Stimulated activated naive CD8-positive, alpha-beta T cell treated with anti-CD3 and anti-CD28 coated beads, Interleukin-15, Interleukin-2, amounts not matched to agents 100 U/mL and 50 U/mL, for 24 hours (primary cell): ENCODE measurements at regions not wholly inside any gene's neighbourhood (a gene's known extent, or its start where the extent isn't known, plus 50 kb on each side); places are given as distances from the start of the nearest gene placed in this dataset.
A peak's percentile ranks its signal among the peaks of the same experiment; 100 is the strongest.
"Not testable (repeated sequence)": the region's sequence is repeated elsewhere in the genome, so short reads cannot be mapped to it uniquely, and the experiment has no call there.

Experiments used
- ATAC-seq: fragments of 150-1000 bp; cut with Tn5 transposase; one replicate; pipeline ENCODE4 v1.10.0; 2021
- DNase-seq: peaks from one replicate; pipeline ENCODE4 v3.0.0; 2021

- peak; percentile 54 for DNase-seq
Observed at GRCh38 chr16:33009468-33009867, 184.6 kb upstream of the TP53TG3C start.

DNA sequence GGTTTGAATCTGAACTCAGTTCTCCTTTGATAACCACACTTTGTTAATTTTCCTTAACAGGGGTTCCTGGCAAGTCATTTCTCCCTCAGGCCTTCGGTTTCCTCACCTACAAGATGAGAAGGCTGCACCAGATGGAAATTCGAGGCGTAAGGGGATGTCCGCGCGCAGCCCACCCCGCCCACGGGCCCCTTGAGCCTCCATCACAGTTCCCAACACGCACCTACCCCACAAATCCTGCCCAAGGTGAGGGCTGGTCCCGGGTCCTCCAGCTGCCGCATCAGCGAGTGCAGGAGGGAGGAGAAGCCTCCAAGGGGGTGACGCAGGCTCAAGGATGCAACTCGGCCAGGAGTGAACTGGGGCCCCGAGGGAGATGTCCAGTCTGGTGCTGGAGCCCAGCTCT is 166.9 kb upstream of the TP53TG3C start:
- not testable (repeated sequence) for ATAC-seq

More at GRCh38 chr16:33009468-33009867, 184.6 kb upstream of the TP53TG3C start:
- not testable (repeated sequence) for ATAC-seq

DNA sequence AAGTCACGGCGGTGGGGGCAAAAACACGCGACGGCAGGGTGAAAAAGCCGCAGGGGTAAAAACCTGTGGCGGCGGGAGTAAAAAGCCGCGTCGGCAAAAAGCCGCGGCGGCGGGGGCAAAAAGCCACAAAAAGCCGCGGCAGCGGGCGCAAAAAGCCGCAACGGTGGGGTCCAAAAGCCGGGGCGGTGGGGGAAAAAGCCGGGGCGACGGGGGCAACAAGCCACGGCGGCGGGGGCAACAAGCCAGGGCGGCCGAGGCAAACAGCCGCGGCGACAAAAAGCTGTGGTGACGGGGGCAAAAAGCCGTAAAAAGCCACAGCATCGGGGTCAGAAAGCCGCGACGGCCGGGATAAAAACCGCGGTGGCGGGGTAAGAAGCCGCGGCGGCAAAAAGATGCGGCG is 166.1 kb upstream of the TP53TG3C start:
- not testable (repeated sequence) for ATAC-seq, DNase-seq

More for the DNA sequence above, 166.9 kb upstream of the TP53TG3C start:
- DNase-seq: not testable (repeated sequence)

- not testable (repeated sequence) for DNase-seq, ATAC-seq
Observed at GRCh38 chr16:33028707-33029390, 165.2 kb upstream of the TP53TG3C start.

- ATAC-seq, DNase-seq: not testable (repeated sequence)
Observed at GRCh38 chr16:33048849-33049248, 145.2 kb upstream of the TP53TG3C start.

DNA sequence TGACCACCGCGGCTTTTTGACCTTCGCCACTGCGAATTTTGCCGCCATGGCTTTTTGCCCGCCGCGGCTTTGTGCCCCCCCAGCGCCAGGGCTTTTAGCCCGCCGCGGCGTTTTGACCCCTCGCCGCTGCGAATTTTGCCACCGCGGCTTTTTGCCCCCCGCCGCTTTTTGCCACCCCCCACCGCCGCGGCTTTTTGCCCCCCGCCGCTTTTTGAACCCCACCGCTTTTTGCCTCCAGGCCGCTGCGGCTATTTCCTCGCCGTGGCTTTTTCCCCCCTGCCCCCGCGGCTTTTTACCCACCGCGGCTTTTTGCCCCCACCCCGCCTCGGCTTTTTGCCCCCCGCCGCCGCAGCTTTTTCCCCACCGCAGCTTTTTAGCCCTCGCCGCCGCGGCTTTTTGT is 134.8 kb upstream of the TP53TG3C start:
- no peak for ATAC-seq
- no peak for DNase-seq

DNA sequence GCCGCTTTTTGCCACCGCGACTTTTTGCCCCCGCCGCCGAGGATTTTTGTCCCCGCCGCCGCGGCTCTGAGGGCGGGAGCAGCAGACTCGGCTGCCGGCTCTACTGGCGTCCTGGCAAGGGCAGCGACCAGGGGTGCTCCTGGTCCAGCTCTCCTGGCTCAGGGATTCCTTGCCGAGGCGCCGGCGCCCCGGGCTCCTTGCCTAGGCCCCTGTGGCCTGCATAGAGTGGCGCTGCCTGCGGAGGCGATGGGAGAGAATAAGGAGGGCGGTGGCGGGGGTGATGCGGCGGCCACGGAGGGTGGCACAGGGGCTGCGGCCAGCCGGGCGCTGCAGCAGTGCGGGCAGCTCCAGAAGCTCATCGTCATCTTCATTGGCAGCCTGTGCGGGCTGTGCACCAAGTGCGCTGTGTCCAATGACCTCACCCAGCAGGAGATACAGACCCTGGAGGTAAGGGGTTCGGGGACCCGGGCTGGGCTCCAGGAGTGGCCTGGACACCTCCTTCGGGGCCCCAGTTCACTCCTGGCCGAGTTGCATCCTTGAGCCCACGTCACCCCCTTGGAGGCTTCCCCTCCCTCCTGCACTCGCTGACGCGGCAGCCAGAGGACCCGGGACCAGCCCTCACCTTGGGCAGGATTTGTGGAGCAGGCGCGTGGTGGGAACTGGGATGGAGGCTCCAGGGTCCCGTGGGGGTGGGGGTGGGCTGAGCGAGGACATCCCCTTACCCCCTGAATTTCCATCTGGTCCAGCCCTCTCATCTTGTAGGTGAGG is 134.2 kb upstream of the TP53TG3C start:
- not testable (repeated sequence) for ATAC-seq

DNA sequence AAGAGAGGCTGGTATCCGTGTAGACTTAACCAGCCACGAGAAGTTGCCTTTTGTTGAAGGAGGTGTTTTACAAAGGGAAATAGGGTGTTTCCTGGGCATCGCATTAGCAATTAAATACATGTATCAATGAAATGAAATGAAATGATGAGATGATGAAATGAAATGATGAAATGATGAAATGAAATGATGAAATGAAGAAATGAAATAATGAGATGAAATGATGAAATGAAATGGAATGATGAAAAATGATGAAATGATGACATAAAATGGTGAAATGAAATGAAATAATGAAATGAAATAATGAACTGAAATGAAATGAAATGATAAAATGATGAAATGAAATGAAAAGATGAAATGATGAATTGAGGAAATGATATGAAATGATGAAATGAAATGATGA is 131.3 kb upstream of the TP53TG3C start:
- ATAC-seq, DNase-seq: not testable (repeated sequence)

More for the DNA sequence above, 134.2 kb upstream of the TP53TG3C start:
- not testable (repeated sequence) for DNase-seq

DNA sequence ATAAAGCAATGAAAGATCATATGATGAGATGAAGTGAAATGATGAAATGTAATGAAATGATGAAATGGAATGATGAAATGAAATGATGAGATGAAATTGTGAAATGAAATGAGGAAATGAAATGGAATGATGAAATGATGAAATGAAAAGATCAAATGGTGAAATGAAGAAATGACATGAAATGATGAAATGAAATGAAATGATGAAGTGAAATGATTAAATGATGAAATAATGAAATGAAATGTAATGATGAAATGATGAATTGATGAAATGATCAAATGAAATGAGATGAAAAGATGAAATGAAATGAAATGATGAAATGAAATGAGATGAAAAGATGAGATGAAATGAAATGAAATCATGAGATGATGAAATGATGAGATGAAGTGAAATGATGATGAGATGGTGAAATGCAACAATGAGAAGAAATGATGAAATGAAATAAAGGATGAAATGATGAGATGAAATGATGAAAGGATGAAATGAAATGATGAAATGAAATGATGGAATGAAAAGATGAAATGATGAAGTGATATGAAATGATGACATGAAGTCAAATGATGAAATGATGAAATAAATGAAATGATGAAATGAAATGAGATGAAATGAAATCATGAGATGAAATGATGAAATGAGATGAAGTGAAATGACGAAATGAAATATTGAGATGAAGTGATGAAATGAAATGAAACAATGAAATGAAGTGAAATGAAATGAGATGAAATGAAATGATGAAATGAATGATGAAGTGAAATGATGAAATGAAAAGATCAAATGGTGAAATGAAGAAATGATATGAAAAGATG is 130.5 kb upstream of the TP53TG3C start:
- ATAC-seq, DNase-seq: not testable (repeated sequence)

DNA sequence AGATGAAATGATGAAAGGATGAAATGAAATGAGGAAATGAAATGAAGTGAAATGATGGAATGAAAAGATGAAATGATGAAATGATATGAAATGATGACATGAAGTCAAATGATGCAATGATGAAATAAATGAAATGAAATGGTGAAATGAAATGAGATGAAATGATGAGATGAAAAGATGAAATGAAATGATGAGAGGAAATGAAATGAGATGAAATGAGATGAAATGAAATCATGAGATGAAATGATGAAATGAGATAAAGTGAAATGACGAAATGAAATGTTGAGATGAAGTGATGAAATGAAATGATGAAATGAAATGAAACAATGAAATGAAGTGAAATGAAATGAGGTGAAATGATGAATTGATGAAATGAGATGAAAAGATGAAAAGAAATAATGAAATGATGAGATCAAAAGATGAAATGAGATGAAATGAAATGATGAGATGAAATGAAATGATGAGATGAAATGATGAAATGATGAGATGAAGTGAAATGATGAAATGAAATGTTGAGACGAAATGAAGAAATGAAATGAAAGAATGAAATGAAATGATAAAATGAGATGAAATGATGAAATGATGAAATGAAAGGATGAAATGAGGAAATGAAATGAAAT is 129.5 kb upstream of the TP53TG3C start:
- DNase-seq, ATAC-seq: not testable (repeated sequence)
